H1 (cell line): ENCODE measurements at regions not wholly inside any gene's neighbourhood (a gene's known extent, or its start where the extent isn't known, plus 50 kb on each side); places are given as distances from the start of the nearest gene placed in this dataset.

ENCODE experiments used
- SP1 ChIP-seq: IDR thresholded peaks from 2 replicates; pipeline ENCODE4 v1.6.1; 2011; ENCODE audit warnings: low read depth, low read length
- TBP ChIP-seq: IDR thresholded peaks from 2 replicates; pipeline ENCODE4 v1.6.1; 2011; ENCODE audit warnings: low read depth, low read length, improper control_type of control experiment
- TF ChIP-seq, protein P1 (sequence below), 3 experiments: IDR thresholded peaks; 1 replicate in 2 of 3; 2 replicates in 1 of 3; pipeline versions ENCODE4 v1.5.1 to v1.6.1; 2011; ENCODE audit warnings: low read length in 3 of 3, mild to moderate bottlenecking in 3 of 3, inconsistent platforms in 2 of 3, low read depth in 1 of 3, moderate library complexity in 1 of 3; ENCODE audit not compliant: insufficient read depth in 1 of 3; ENCODE audit errors: control extremely low read depth in 1 of 3

DNA sequence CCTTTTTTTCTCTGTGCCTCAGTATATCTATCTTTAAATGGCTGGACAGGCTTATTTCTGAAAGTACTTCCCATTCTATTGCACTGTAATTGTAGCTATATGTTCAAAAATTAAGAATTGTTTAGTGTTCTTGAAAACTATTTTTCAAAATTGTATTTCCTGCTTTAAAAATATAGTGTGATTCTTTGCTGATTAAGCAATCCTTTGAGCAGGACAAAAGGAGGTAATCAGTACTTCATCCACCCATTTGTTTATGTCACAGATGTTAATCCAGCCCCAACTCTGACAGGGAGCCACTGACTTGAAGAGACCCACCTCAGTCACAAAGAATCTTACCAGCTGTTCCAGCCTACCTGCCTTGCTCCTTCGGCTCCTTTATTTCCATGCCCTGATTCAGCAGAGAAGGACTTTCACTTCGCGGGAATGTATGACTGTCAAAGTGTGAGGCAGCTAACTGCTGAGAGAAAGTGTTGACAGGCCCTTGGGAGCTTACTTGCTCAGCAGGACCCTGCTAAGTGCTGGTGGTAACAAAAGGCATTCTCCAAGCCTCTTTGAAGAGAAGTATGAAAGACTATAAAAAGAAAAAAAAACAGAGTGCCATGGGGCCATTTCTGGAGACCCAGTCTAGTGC is 393.3 kb upstream of the CYRIA start:
- TF ChIP-seq SP1 (no peak), TBP (no peak)
- TF ChIP-seq, protein P1, sequence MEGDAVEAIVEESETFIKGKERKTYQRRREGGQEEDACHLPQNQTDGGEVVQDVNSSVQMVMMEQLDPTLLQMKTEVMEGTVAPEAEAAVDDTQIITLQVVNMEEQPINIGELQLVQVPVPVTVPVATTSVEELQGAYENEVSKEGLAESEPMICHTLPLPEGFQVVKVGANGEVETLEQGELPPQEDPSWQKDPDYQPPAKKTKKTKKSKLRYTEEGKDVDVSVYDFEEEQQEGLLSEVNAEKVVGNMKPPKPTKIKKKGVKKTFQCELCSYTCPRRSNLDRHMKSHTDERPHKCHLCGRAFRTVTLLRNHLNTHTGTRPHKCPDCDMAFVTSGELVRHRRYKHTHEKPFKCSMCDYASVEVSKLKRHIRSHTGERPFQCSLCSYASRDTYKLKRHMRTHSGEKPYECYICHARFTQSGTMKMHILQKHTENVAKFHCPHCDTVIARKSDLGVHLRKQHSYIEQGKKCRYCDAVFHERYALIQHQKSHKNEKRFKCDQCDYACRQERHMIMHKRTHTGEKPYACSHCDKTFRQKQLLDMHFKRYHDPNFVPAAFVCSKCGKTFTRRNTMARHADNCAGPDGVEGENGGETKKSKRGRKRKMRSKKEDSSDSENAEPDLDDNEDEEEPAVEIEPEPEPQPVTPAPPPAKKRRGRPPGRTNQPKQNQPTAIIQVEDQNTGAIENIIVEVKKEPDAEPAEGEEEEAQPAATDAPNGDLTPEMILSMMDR (IDR thresholded peaks at IDR 0.05; ENCODE audit: control extremely low read depth in 1 of 3, insufficient read depth in 1 of 3, low read depth in 1 of 3, low read length in 3 of 3), result no peak
